ENCODE measurements at regions not wholly inside any gene's neighbourhood (a gene's known extent, or its start where the extent isn't known, plus 50 kb on each side); places are given as distances from the start of the nearest gene placed in this dataset.
"Not testable (repeated sequence)": the region's sequence is repeated elsewhere in the genome, so short reads cannot be mapped to it uniquely, and the experiment has no call there.

DNA sequence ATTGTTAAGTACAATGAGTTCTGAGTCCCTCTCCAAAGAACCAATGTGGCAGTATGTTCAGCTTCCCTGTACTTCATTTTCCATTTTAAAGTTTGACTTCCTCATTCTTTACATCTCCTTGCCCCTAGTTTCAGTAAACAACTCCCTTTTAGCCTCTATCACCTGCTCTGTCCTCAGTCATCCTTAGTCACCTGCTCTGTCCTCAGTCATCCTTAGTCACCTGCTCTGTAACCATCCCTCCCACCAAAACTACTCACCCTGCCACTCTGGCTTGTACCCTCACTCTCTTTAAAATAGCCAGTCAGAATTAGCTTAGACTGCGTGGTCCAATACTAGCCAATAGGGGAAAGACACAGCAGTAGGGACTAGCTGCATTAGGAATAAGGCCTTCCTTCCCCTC, 259.9 kb upstream of the TBL1XR1 start:
- not testable (repeated sequence) for DNase-seq (ENCODE audit: low spot score)

DNA sequence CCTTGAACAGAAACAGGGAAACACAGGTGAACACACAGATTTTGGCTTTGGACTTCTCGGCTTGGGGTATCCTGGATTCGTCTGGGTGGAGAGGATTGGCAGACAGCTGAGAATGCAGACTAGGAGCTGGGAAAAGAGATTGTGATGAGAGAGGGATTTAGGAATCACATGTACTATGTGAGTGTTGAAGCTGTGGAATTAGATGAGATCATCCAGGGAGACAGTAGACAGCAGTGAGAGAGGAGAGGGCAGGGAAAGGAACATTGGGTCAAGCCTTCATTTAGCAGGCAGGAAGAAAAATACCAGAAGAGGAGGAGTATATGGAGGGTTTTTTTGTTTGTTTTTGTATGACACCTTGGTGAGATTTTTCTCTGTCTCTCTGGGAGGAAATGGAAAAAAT, 262.1 kb upstream of the TBL1XR1 start:
- DNase-seq (ENCODE audit: low spot score), result no peak

- DNase-seq (ENCODE audit: low spot score), result no peak
Observed at GRCh38 chr3:177460047-177460446, 262.8 kb upstream of the TBL1XR1 start.

- DNase-seq (ENCODE audit: low spot score), result no peak
Observed at GRCh38 chr3:177461765-177462164, 264.5 kb upstream of the TBL1XR1 start.

DNA sequence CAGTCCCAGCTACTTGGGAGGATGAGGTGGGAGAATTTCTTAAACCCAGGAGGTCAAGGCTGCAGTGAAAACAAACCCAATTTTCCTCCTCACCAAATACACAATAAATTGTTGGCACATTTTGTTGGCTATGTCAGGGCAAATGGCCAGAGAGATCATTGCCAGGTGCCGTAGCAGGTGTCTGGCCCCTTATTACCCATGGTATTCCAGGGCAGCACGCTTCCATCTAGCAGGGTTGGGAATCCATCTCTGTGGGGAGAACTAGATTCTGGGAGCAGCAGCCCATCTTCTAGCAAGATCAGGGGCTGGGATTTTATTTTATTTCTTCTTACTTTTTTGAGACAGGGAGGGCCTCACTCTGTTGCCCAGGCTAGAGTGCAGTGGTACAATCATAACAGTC, 266.1 kb upstream of the TBL1XR1 start:
- DNase-seq (ENCODE audit: low spot score), result not testable (repeated sequence)

DNA sequence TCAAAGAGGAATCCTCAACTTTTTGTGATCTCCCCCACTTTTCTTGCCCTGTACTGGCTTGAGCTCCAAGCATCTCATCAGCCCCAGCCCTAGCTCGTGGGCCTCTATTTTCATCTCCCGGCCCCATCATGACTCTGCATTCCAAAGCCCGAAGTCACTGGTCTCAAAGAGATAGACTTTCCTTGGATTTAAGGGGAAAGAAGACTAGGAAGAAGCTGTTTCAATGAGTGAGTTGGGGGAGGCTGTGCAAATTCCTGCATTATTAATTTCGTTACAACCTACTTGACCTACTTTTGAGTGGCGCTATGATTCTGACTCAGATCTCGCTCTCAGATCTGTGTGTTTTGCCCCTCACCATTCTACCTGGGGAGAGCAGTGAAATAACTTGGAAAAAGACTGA, 266.6 kb upstream of the TBL1XR1 start:
- DNase-seq (ENCODE audit: low spot score), result no peak

GRCh38 chr3:177464392-177465256, 267.3 kb upstream of the TBL1XR1 start:
- no peak for DNase-seq (ENCODE audit: low spot score)

- DNase-seq (ENCODE audit: low spot score), result no peak
Observed at GRCh38 chr3:177465257-177465642, 268.0 kb upstream of the TBL1XR1 start.

- DNase-seq (ENCODE audit: low spot score), result no peak
Observed at GRCh38 chr3:177466074-177466473, 268.8 kb upstream of the TBL1XR1 start.

DNA sequence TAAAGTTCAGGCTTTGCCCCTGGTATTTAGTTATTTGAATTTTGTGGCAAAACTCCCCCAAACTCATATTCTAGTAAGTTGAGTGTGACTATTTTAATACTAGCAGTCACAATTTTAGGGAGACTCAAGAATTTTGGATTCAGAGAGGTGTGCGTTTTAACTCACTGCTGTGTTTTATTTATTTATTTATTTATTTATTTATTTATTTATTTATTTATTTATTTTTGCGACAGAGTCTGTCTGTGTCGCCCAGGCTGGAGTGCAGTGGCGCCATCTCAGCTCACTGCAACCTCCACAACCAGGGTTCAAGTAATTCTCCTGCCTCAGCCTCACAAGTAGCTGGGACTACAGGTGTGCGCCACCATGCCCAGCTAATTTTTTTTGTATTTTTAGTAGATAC, 269.3 kb upstream of the TBL1XR1 start:
- DNase-seq (ENCODE audit: low spot score), result not testable (repeated sequence)

- no peak for DNase-seq (ENCODE audit: low spot score)
Observed at GRCh38 chr3:177467247-177467985, 270.1 kb upstream of the TBL1XR1 start.

- no peak for DNase-seq (ENCODE audit: low spot score)
Observed at GRCh38 chr3:177468331-177468730, 271.0 kb upstream of the TBL1XR1 start.

GRCh38 chr3:177468816-177469215, 271.5 kb upstream of the TBL1XR1 start:
- no peak for DNase-seq (ENCODE audit: low spot score)

GRCh38 chr3:177469216-177469615, 271.9 kb upstream of the TBL1XR1 start:
- no peak for DNase-seq (ENCODE audit: low spot score)

GRCh38 chr3:177470197-177470941, 273.1 kb upstream of the TBL1XR1 start:
- no peak for DNase-seq (ENCODE audit: low spot score)

DNA sequence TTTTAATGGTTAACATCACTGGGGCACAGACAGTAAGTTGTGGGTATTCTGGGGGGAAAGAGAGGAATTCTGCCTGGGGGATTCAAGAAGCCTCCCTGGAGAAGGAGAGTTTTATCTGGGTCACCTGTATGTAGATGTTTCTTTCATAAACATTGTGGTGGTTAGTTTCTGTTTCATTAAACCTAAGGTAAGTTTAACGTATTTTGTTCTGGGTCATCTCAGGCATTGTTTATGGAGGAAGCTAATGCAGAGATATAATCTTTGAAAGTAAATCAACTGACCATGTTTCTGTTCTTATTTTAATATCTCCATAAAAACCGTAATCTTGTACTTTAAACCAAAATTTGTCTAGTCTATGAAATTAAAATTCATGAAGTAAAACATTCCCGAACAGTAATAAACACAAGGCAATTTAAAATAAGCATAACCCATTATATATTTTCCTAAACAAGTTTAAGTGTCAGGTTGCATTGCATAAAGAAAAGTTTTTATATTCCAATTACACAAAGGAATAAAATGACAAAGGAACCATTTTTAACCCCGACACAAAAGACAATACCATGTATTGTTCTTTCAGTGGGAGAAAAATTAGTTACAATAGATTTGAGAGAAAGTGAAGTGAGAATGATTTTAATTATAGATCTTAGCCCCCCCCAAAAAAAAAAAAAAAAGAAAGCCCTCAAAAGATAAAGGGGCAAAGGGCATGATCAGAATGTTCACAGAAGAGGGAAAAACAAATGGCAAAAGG, 274.6 kb upstream of the TBL1XR1 start:
- DNase-seq (ENCODE audit: low spot score), result no peak

DNA sequence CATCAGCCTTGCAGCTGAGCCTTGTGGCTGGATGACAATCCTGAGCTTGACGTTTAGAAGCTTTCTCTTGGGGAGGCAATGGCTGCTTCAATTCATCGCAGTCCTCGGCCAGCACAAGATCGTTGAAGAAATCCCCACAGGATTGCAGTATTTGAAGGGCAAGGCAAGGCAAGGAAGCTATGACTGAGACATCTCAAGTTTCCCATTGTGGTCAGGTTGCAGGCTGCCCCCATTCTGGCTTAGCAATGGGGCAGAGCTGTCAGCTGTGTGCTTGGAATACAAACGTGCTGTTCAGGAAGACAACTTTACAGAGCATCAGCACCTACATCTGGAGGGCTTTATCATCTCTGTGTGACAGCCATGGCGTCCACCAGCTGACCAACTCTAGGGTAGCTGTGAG, 275.9 kb upstream of the TBL1XR1 start:
- no peak for DNase-seq (ENCODE audit: low spot score)

GRCh38 chr3:177473903-177474302, 276.6 kb upstream of the TBL1XR1 start:
- no peak for DNase-seq (ENCODE audit: low spot score)

GRCh38 chr3:177474652-177475355, 277.5 kb upstream of the TBL1XR1 start:
- no peak for DNase-seq (ENCODE audit: low spot score)

DNA sequence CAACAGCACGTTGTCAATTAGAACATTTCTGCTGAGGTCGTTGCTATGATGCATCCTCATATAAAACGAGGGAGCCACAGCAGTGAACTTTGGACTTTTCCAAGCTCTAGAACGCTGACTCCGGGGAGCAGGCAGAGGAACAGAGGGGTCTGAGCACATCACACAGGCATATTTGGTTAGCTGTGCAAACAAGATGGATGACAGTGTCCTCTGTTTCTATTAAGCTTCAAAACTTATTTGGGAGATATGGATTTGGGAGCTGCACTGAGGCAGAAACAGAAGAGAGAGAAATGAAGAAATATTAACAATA, 278.0 kb upstream of the TBL1XR1 start:
- DNase-seq (ENCODE audit: low spot score), result no peak

GRCh38 chr3:177476495-177476894, 279.2 kb upstream of the TBL1XR1 start:
- DNase-seq (ENCODE audit: low spot score), result no peak
